ENCODE measurements at regions not wholly inside any gene's neighbourhood (a gene's known extent, or its start where the extent isn't known, plus 50 kb on each side); places are given as distances from the start of the nearest gene placed in this dataset.

GRCh38 chr17:33904476-33904875 is 350.6 kb upstream of the CCL2 start:
- Histone ChIP-seq H3K56ac (ENCODE audit: extremely low read depth, insufficient read depth, low read length) (no peak overlapping the region), H4K8ac (ENCODE audit: low read depth in 2 of 2, low read length in 2 of 2) (no peak overlapping the region), H3K9me3 (ENCODE audit: control insufficient read depth, insufficient read depth, low read length) (no peaks in the 10 kb centered on the region), H3K23ac (ENCODE audit: low read depth, low read length) (no peak overlapping the region), H3K4me2 (ENCODE audit: low read depth, low read length) (no peak overlapping the region), H2BK5ac (ENCODE audit: low read depth, low read length, poor library complexity, severe bottlenecking) (no peak overlapping the region), H3K4ac (ENCODE audit: low read depth, low read length) (no peak overlapping the region), H2AK5ac (ENCODE audit: low read depth, low read length) (no peak overlapping the region), H3K4me3 (ENCODE audit: insufficient read depth, low read depth, low read length) (no peak overlapping the region), H3K27ac (ENCODE audit: insufficient read depth, low read length) (no peak overlapping the region), H3K36me3 (ENCODE audit: control insufficient read depth, insufficient read depth, low read length) (no peaks in the 10 kb centered on the region), H2BK20ac (ENCODE audit: low read depth, low read length) (no peak overlapping the region), H3K18ac (ENCODE audit: low read depth, low read length) (no peak overlapping the region), H3K9me1 (ENCODE audit: insufficient read depth, low read length) (no peaks in the 10 kb centered on the region), H2AFZ (replicated peaks; ENCODE audit: low read length, poor library complexity) (no peak overlapping the region), H4K20me1 (ENCODE audit: insufficient read depth, low read length) (no peaks in the 10 kb centered on the region), H3K4me1 (ENCODE audit: control insufficient read depth, insufficient read depth, low read length) (no peaks in the 10 kb centered on the region), H2BK15ac (ENCODE audit: low read depth, low read length) (no peak overlapping the region), H2BK120ac (ENCODE audit: low read depth, low read length) (no peak overlapping the region), H3K27me3 (ENCODE audit: control insufficient read depth, insufficient read depth, low read length) (no peaks in the 10 kb centered on the region), H4K5ac (ENCODE audit: low read depth, low read length) (no peak overlapping the region), H3K79me1 (ENCODE audit: low read depth in 1 of 2, low read length in 2 of 2) (no peaks in the 10 kb centered on the region), H4K91ac (ENCODE audit: insufficient read depth, low read depth, low read length) (no peak overlapping the region), H2AK9ac (replicated peaks; ENCODE audit: low read depth, low read length, poor library complexity) (no peak overlapping the region), H3K14ac (replicated peaks; ENCODE audit: low read depth, low read length) (no peak overlapping the region), H3K9ac (ENCODE audit: low read depth, low read length) (no peak overlapping the region)
- dilution Hi-C loops (cut with HindIII; ENCODE audit: low sequenced_read_pairs, unreplicated experiment): no loop called here
- DNase-seq: no peak
- BruUV-seq (replicated peaks): no TSS peak
- no peak for ATAC-seq (ENCODE audit: low read depth)
- in situ Hi-C loops (cut with MboI; ENCODE audit: low sequenced_read_pairs): no loop called here
- CTCF ChIA-PET: no interaction called here
- no CpG with 5 or more reads among the region's 4 CpGs for WGBS, 2 experiments (ENCODE audit: extremely low coverage in 2 of 2, insufficient read length in 1 of 2)
- POLR2A ChIA-PET (ENCODE audit: unreplicated experiment): no interaction called here
- TF ChIP-seq CHD1 (IDR thresholded peaks at IDR 0.05; ENCODE audit: low read depth, low read length) (no peak), MXI1 (IDR thresholded peaks at IDR 0.05; ENCODE audit: borderline replicate concordance, low read depth, low read length) (no peak), POLR2A (IDR thresholded peaks at IDR 0.05; ENCODE audit: low read depth, low read length) (no peak), USF2 (IDR thresholded peaks at IDR 0.05; ENCODE audit: low read depth, low read length) (no peak), RFX5 (IDR thresholded peaks at IDR 0.05; ENCODE audit: low read depth, low read length) (no peak), MAZ (IDR thresholded peaks at IDR 0.05; ENCODE audit: borderline replicate concordance, low read depth, low read length) (no peak), RCOR1 (IDR thresholded peaks at IDR 0.05; ENCODE audit: insufficient replicate concordance, low read length) (no peak)
- TF ChIP-seq, protein P1, sequence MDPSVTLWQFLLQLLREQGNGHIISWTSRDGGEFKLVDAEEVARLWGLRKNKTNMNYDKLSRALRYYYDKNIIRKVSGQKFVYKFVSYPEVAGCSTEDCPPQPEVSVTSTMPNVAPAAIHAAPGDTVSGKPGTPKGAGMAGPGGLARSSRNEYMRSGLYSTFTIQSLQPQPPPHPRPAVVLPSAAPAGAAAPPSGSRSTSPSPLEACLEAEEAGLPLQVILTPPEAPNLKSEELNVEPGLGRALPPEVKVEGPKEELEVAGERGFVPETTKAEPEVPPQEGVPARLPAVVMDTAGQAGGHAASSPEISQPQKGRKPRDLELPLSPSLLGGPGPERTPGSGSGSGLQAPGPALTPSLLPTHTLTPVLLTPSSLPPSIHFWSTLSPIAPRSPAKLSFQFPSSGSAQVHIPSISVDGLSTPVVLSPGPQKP (IDR thresholded peaks at IDR 0.05; ENCODE audit: borderline replicate concordance, low read depth, low read length): no peak
- intact Hi-C loops (cut with micrococcal nuclease): no loop called here

Measured in IMR-90 (cell line).